HG03097 (cell line): ENCODE measurements at regions not wholly inside any gene's neighbourhood (a gene's known extent, or its start where the extent isn't known, plus 50 kb on each side); places are given as distances from the start of the nearest gene placed in this dataset.

Experiments used
- ATAC-seq: cut with Tn5 transposase; IDR thresholded peaks from one replicate; pipeline ENCODE4 v1.9.1; 2021; ENCODE audit not compliant: unreplicated experiment, low FRiP score

DNA sequence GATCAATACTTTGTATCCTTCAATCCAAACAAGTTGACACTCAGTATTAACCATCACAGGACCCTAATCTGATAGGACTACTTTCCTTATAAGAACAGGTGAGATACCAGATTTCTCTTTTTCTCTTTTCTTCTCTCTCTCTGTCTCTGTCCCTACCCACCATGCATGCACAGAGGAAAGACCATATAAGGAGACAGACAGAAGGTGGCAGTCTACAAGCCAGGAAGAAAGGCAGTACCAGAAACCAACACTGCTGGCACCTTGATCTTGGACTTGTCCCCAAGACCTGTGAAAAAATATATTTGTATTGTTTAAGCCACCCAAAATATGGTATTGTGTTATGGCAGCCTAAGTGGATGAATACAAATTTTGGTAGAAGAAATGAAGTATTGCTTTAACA is 156.2 kb upstream of the KCNH7 start:
- ATAC-seq: no peak

DNA sequence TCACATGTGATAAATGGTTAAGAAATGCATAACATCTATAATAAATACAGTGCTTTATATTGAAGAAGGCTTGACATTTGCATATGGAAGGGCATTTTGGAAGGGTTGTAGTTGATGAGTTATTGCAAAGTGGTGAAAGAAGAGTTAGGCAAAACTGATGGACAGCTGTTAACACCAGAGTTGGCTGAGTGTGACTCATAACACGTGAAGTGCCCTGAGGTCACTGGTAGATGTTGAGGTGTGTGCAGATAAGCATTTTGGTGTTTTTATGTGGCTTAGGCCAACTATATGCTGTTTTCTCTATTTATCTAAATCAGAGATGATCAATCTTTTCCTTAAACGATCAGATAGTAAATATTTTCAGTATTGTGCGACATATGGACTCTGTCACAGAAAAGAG is 154.3 kb upstream of the KCNH7 start:
- no peak for ATAC-seq

DNA sequence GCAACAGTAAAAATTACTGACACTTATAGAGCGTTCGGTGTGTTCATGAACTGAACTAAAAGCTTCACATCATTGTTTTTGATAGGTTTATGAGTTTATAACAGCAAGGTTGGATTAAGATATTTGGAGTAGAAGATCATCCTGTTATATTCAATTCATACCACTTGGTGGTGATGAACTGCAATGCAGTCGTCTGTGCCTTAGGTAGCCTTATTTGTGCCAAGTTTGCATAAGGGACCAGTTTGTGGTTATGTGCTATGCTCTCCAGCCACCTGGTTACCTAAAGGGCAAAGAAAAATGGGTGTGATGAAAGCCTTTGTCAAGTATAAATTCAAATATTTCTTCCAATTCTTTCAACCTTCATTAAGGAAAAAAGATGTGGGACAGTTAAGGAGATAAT is 150.9 kb upstream of the KCNH7 start:
- ATAC-seq: no peak

DNA sequence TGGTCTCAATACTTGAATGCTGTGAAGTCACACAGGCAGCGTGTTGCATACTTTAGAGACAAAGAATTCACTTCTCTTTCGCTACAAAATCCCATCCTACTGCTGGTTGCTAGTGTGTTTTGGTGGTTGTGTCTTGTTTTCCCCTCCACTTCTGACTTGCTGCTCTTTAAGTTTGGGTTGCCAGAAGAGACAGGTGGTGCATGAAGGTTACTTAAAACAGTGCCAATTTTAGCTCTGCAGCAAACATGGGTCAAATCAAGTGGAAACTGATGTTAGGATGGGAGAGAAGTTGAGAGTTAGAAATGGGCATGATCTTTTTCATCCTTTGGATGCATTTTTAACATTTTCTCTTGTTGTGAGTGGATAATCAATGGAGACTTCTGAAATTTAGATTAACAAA is 136.2 kb upstream of the KCNH7 start:
- ATAC-seq: no peak

DNA sequence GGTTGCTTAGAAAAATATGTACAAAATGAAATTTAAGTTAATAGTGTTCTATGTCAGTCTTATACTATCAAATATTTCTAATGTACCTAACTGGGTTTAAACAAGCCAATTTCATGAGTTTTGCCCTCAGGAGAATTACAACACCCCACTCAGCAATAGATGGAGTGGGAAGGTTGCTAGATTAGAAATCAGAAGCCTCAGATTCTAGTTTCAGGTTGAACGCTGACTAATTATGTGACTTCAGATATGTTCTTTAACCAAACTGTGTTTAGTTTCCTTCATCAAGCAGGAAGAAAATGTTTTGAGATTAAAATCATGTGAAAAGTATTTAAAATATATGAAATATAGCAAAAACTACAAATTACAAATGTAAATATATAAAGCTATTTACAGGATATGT is 133.8 kb upstream of the KCNH7 start:
- no peak for ATAC-seq

- no peak for ATAC-seq
These were observed 129.7 kb upstream of the KCNH7 start for GRCh38 chr2:162968306-162968705.

GRCh38 chr2:162967811-162968210 is 129.2 kb upstream of the KCNH7 start:
- no peak for ATAC-seq

DNA sequence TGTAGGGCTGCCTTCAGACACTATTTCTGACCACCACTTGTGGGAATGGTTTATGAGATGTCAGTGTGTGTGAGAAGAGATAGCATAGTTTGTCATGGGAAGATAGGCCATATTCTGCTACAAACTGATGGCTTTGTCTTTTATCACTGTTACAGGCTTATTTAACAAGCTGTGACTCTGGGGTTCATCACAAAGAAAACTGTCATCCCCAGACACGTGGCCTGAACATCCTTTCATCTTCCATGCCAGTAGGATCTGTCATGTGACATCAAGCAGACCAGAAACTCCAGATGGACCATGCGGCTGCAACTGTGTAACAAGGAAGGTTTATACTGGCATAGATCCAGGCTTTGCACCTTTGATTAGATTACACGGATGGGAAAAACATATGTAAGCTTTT is 128.6 kb upstream of the KCNH7 start:
- no peak for ATAC-seq

DNA sequence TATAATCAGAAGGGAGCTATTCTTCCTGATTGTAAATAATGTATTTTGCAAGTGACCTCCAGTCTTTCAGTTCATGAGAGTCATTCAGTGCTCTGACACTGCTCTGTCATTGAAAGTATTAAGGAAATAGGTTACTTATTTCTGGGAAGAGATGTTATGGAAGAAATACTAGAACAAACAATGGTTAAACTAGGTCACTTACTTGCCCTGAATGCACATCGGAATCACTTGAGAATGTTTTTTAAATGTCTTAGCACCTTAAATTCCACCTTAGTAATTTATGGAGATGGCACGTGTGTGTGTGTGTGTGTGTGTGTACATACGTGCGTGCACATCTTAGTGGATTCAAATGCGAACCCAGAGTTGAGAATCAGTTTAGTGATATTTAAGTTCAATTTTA is 126.6 kb upstream of the KCNH7 start:
- no peak for ATAC-seq

DNA sequence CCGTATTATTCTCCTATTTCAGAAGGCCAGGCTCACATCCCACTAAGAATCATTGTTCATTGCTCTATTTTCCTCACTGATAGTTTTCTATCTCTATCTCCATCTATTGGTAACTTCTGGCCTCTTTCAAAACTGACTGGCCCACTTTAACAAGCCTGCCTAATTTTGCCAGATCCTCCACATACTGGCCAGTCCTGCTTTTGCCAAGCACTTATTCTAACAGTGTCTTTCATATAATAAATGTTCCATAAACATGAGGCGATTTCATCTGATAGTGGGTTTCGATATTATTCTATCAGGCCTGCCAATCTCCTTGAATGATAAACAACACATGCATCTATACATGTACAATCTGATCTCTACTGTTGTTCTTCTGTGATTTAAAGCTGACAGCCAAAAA is 125.9 kb upstream of the KCNH7 start:
- ATAC-seq: no peak

DNA sequence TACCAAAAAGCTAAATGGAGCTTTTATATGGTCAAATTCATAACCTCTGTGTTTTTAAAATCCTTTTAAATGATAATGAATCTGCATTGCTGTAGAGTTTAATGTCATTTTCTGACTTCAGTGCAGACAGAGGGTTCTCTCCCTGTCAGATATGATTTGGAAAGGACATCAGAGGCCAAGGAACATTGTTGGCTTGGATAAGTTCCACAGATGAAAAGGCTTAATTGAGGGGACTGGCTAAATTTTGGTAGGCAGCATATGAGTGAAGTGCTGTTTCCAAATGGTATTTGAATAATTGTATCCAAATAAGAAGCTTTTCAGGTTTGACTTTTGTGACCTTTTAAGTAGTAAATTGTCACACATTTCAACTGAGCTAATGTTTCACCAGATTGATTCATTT is 124.6 kb upstream of the KCNH7 start:
- ATAC-seq: no peak

- ATAC-seq: no peak
These were observed 107.2 kb upstream of the KCNH7 start for GRCh38 chr2:162945785-162946184.

DNA sequence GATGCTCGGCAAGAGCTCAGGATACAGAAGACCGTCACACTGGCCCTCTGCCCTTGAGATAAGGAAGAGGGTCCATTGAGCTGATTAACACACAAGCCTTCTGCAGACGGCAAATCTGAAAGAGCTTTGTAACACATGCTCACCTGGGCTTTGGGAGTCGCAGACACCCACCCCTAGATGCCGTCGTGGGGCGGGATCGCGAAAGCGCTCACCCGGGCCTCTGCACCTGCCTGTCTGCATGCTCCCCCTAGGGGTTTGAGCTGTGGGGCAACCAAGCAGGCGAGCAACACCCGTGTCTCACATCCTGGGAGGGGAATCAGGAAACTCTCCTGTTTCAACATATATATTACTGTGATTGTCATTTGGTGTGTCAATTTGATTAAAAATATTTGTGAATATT is 99.8 kb upstream of the KCNH7 start:
- ATAC-seq: no peak

GRCh38 chr2:162934191-162934590 is 95.6 kb upstream of the KCNH7 start:
- no peak for ATAC-seq

DNA sequence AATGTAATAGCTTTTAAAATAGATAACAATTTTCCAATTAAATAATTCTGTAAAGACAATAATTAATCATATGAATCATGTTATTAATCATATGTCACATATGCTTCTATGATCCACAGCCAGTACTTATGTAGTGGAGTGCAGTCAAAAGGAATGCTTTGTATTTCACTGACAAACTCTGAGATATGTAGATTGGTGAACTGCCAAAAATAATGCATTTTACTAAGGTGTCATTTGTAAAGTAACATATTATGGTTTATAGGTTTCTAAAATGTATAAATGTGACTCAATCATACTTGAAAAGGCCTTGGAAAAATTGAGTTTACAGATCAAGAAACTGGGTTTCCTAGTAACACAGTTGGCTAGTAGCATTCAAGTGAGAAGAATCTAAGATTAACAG is 93.8 kb upstream of the KCNH7 start:
- ATAC-seq: no peak

GRCh38 chr2:162929571-162929970 is 91.0 kb upstream of the KCNH7 start:
- no peak for ATAC-seq

GRCh38 chr2:162928356-162928755 is 89.8 kb upstream of the KCNH7 start:
- no peak for ATAC-seq

DNA sequence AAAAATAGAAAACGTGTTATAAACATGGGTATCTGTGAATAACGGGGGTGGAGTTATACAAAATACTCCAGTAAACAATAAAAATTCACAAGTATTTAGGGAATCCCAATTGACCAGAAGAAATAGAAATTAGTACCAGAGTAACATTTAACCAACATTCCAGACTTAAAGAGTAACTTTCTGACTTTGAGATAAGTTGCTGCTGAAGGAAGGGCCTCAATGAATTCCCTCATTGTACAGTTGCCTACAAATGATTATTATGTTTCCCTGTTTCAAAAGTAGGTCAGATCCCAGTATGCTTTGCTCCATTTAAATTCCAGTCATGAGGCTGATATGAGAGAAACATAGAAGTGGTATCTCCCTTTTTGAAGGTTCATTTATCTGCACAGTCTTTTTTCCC is 88.3 kb upstream of the KCNH7 start:
- ATAC-seq: no peak

DNA sequence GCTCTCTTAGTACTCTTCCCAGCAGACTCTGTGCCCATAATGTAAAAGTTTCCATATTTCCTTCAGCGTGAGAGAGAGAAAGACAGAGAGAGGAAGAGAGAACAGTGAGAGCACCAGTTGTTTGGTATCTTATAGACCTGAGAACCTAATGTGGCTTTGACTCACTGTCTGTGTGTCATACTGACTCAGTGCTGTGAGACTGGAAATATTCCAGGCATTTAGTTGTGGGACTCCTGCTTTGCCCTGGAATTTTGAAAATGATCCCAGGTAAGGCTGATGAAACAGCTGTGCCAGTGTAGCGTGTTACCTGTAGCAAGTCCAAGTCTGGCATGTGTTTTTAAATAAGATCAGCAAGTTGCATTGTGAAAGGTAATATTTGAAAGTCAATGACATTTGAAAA is 87.9 kb upstream of the KCNH7 start:
- ATAC-seq: no peak

DNA sequence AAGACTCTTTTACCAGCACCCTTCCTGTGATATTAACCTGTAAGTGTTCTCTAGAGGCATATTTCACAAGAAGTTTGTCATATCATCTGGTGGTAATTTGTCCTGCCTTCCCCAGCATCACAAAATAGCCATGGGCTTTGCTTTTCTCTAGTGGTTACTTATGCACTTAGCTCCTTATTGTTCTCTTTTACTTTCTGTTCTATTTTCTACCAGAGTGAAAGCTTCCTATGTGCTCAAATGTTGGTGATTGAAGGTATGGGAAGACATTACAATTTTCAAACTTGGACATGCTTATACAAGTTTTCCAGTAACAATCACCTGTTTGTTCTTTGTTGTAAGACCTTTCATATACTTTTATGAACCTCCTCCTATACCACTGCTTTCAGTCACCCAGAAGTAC is 87.0 kb upstream of the KCNH7 start:
- no peak for ATAC-seq

- ATAC-seq: no peak
These were observed 80.5 kb upstream of the KCNH7 start for GRCh38 chr2:162919111-162919510.

GRCh38 chr2:162917626-162918025 is 79.1 kb upstream of the KCNH7 start:
- ATAC-seq: no peak

- no peak for ATAC-seq
These were observed 77.8 kb upstream of the KCNH7 start for GRCh38 chr2:162916286-162916801.

DNA sequence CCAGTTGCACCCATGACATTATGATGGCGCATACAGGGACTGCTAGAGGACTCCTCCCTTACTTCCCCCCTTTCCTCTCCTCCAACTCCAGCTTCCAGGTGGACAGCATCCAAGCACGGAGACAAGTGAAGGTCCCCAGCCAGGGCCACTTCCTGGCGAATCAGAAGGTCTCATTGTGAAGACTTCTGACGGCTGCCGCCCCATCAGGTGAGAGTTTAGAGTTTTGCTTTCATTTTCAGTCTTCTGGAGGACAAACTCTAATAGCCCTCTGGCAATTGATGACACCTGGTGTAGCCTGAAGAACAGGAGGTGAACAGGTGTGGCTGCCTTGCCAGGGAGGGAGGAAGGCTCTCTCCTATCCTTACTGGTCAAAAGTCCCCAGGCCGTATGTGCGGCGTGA is 77.3 kb upstream of the KCNH7 start:
- no peak for ATAC-seq
